Lung (tissue), 11 donors: ENCODE measurements at regions not wholly inside any gene's neighbourhood (a gene's known extent, or its start where the extent isn't known, plus 50 kb on each side); places are given as distances from the start of the nearest gene placed in this dataset.
"Not testable (repeated sequence)": the region's sequence is repeated elsewhere in the genome, so short reads cannot be mapped to it uniquely, and the experiment has no call there.

Experiments
- ATAC-seq: fragments of 200-7000 bp; cut with Tn5 transposase; one replicate; pipeline ENCODE4 v1.9.1; 2020; ENCODE audit warnings: moderate number of reproducible peaks; ENCODE audit not compliant: insufficient read depth, low FRiP score
- DNase-seq, 3 donors: peaks; one replicate each; pipeline ENCODE4 v3.0.0-alpha.2; 2013 to 2017
- H3K27ac ChIP-seq, 2 donors: one replicate each; pipeline ENCODE4 v1.5.1; 2013; ENCODE audit warnings: mild to moderate bottlenecking in 2 of 2, moderate library complexity in 2 of 2, control low read depth in 1 of 2, inconsistent platforms in 1 of 2, low read depth in 1 of 2, low read length in 1 of 2
- H3K27me3 ChIP-seq, 3 donors: one replicate each; pipeline ENCODE4 v1.5.1; 2013; ENCODE audit warnings: low read length in 2 of 3; ENCODE audit not compliant: control insufficient read depth in 3 of 3, insufficient read depth in 3 of 3
- H3K36me3 ChIP-seq, 4 donors: one replicate each; pipeline ENCODE4 v1.5.1; 2013; ENCODE audit warnings: low read length in 4 of 4, mild to moderate bottlenecking in 1 of 4, moderate library complexity in 1 of 4; ENCODE audit not compliant: control insufficient read depth in 4 of 4, insufficient read depth in 4 of 4
- H3K4me1 ChIP-seq, 5 donors: one replicate each; pipeline ENCODE4 v1.5.1; 2013; ENCODE audit warnings: low read length in 5 of 5, mild to moderate bottlenecking in 2 of 5, moderate library complexity in 1 of 5; ENCODE audit not compliant: control insufficient read depth in 5 of 5, insufficient read depth in 5 of 5
- H3K4me3 ChIP-seq: one replicate; pipeline ENCODE4 v1.5.1; 2013; ENCODE audit warnings: mild to moderate bottlenecking, control low read depth, moderate library complexity
- H3K9ac ChIP-seq, 2 donors: one replicate each; pipeline ENCODE4 v1.5.1; 2013; ENCODE audit warnings: low read length in 2 of 2, control low read depth in 1 of 2; ENCODE audit not compliant: insufficient read depth in 1 of 2
- H3K9me3 ChIP-seq, 4 donors: one replicate each; pipeline ENCODE4 v1.5.1; 2013; ENCODE audit warnings: low read length in 3 of 4, mild to moderate bottlenecking in 1 of 4, moderate library complexity in 1 of 4; ENCODE audit not compliant: control insufficient read depth in 4 of 4, insufficient read depth in 3 of 4
- CTCF ChIP-seq: IDR thresholded peaks from 2 replicates; pipeline ENCODE4 v1.5.1; 2012; ENCODE audit warnings: mild to moderate bottlenecking; ENCODE audit errors: control extremely low read depth, extremely low read depth
- WGBS, 2 donors: extraction: QIAGEN DNeasy Blood & Tissue Kit; methylation state at CpG; one replicate each; pipeline ENCODE4 v1.1.7; 2013; 5-methylcytosine and 5-hydroxymethylcytosine counted together
- donor health status: control.
- donor health status: control.
- donor health status: Bipolar disorder and iron deficiency.
- donor health status: healthy.
- donor health status: DM: yes; HTN: yes; CAD: no.

GRCh38 chr17:53765609-53766008 is 57.1 kb upstream of the KIF2B start:
- no peak for DNase-seq
- ATAC-seq: no peak
- Histone ChIP-seq H3K9me3 (no peaks in the 10 kb centered on the region), H3K36me3 (no peaks in the 10 kb centered on the region), H3K27me3 (no peaks in the 10 kb centered on the region), H3K4me3 (no peak overlapping the region), H3K9ac (no peak overlapping the region), H3K27ac (no peak overlapping the region), H3K4me1 (no peaks in the 10 kb centered on the region)
- TF ChIP-seq CTCF: no peak
- WGBS, 2 donors: 85 to 94% methylated on average over 1 of the region's 1 CpG

- no peak overlapping the region for H3K9ac ChIP-seq
- no peak for TF ChIP-seq CTCF
- DNase-seq: no peak
- no peaks in the 10 kb centered on the region for H3K9me3 ChIP-seq
- H3K27ac ChIP-seq: no peak overlapping the region
- H3K4me3 ChIP-seq: no peak overlapping the region
- H3K36me3 ChIP-seq: no peaks in the 10 kb centered on the region
- no peak for ATAC-seq
- 95% methylated on average over 2 of the region's 2 CpGs for WGBS, 2 donors
- no peaks in the 10 kb centered on the region for H3K4me1 ChIP-seq
- H3K27me3 ChIP-seq: no peaks in the 10 kb centered on the region
Measured at GRCh38 chr17:53765129-53765528, 57.6 kb upstream of the KIF2B start.

- no peak overlapping the region for H3K4me3 ChIP-seq
- H3K9ac ChIP-seq: no peak overlapping the region
- no peak for TF ChIP-seq CTCF
- no peaks in the 10 kb centered on the region for H3K9me3 ChIP-seq
- H3K4me1 ChIP-seq: no peaks in the 10 kb centered on the region
- no peak for DNase-seq
- no peak overlapping the region for H3K27ac ChIP-seq
- H3K27me3 ChIP-seq: no peaks in the 10 kb centered on the region
- no peaks in the 10 kb centered on the region for H3K36me3 ChIP-seq
- no peak for ATAC-seq
- 98% methylated on average over 22 of the region's 22 CpGs for WGBS, 2 donors
Measured at GRCh38 chr17:53757559-53757958, 65.2 kb upstream of the KIF2B start.

GRCh38 chr17:53757116-53757515 is 65.6 kb upstream of the KIF2B start:
- not testable (repeated sequence) for H3K9ac ChIP-seq, H3K4me1 ChIP-seq

More at GRCh38 chr17:53757116-53757515, 65.6 kb upstream of the KIF2B start:
- 94 to 98% methylated on average over 20 of the region's 20 CpGs for WGBS, 2 donors
- not testable (repeated sequence) for DNase-seq, H3K27me3 ChIP-seq, H3K36me3 ChIP-seq, ATAC-seq, H3K27ac ChIP-seq, H3K4me3 ChIP-seq, H3K9me3 ChIP-seq
